CD4-positive, CD25-positive, alpha-beta regulatory T cell (primary cell): ENCODE measurements at regions not wholly inside any gene's neighbourhood (a gene's known extent, or its start where the extent isn't known, plus 50 kb on each side); places are given as distances from the start of the nearest gene placed in this dataset.
A peak's percentile ranks its signal among the peaks of the same experiment; 100 is the strongest.

Source experiments
- ATAC-seq, 2 donors: fragments of 150-1000 bp; cut with Tn5 transposase; one replicate each; pipeline ENCODE4 v1.10.0; 2021; ENCODE audit warnings: low read depth in 2 of 2, moderate number of reproducible peaks in 2 of 2, moderate library complexity in 1 of 2
- DNase-seq, 3 donors: peaks; one replicate each; pipeline versions ENCODE4 v3.0.0 to v3.0.0-alpha.2; 2012 to 2022; ENCODE audit warnings: mixed read lengths in 1 of 3
- H3K27ac ChIP-seq: one replicate; pipeline ENCODE4 v1.7.0; 2013; ENCODE audit warnings: mild to moderate bottlenecking, low read length; ENCODE audit not compliant: insufficient read depth, poor library complexity, severe bottlenecking
- H3K27me3 ChIP-seq: one replicate; pipeline ENCODE4 v1.7.0; 2013; ENCODE audit warnings: low read length; ENCODE audit not compliant: control insufficient read depth, insufficient read depth
- H3K36me3 ChIP-seq: one replicate; pipeline ENCODE4 v1.7.0; 2013; ENCODE audit warnings: mild to moderate bottlenecking, low read length, moderate library complexity; ENCODE audit not compliant: control insufficient read depth, insufficient read depth
- H3K4me1 ChIP-seq: 2 replicates; pipeline ENCODE4 v1.7.0; 2013; ENCODE audit warnings: mild to moderate bottlenecking, low read length; ENCODE audit not compliant: insufficient read depth, control insufficient read depth, poor library complexity, severe bottlenecking
- H3K4me3 ChIP-seq: one replicate; pipeline ENCODE4 v1.7.0; 2013; ENCODE audit warnings: low read depth, mild to moderate bottlenecking, low read length, moderate library complexity
- H3K9me3 ChIP-seq, 2 experiments: 1 replicate in 1 of 2; 2 replicates in 1 of 2; pipeline ENCODE4 v1.7.0; 2013; ENCODE audit warnings: low read length in 2 of 2, mild to moderate bottlenecking in 1 of 2, moderate library complexity in 1 of 2; ENCODE audit not compliant: control insufficient read depth in 2 of 2
- H3K27ac Mint-ChIP-seq, 3 donors: one replicate each; pipeline ENCODE4 v1.8.0; 2020 to 2022; ENCODE audit warnings: mild to moderate bottlenecking in 3 of 3, mixed read lengths in 3 of 3, moderate library complexity in 2 of 3
- H3K27me3 Mint-ChIP-seq: one replicate; pipeline ENCODE4 v1.8.0; 2022; ENCODE audit warnings: mild to moderate bottlenecking, mixed read lengths
- H3K36me3 Mint-ChIP-seq: one replicate; pipeline ENCODE4 v1.8.0; 2020; ENCODE audit warnings: mixed read lengths
- H3K4me1 Mint-ChIP-seq, 4 donors: one replicate each; pipeline ENCODE4 v1.8.0; 2020 to 2022; ENCODE audit warnings: mixed read lengths in 4 of 4, mild to moderate bottlenecking in 1 of 4
- H3K4me3 Mint-ChIP-seq, 4 donors: one replicate each; pipeline ENCODE4 v1.8.0; 2020 to 2022; ENCODE audit warnings: mild to moderate bottlenecking in 4 of 4, mixed read lengths in 4 of 4, moderate library complexity in 3 of 4
- H3K9me3 Mint-ChIP-seq, 7 donors: one replicate each; pipeline ENCODE4 v1.8.0; 2020 to 2022; ENCODE audit warnings: mixed read lengths in 7 of 7, mild to moderate bottlenecking in 3 of 7, moderate library complexity in 2 of 7

DNA sequence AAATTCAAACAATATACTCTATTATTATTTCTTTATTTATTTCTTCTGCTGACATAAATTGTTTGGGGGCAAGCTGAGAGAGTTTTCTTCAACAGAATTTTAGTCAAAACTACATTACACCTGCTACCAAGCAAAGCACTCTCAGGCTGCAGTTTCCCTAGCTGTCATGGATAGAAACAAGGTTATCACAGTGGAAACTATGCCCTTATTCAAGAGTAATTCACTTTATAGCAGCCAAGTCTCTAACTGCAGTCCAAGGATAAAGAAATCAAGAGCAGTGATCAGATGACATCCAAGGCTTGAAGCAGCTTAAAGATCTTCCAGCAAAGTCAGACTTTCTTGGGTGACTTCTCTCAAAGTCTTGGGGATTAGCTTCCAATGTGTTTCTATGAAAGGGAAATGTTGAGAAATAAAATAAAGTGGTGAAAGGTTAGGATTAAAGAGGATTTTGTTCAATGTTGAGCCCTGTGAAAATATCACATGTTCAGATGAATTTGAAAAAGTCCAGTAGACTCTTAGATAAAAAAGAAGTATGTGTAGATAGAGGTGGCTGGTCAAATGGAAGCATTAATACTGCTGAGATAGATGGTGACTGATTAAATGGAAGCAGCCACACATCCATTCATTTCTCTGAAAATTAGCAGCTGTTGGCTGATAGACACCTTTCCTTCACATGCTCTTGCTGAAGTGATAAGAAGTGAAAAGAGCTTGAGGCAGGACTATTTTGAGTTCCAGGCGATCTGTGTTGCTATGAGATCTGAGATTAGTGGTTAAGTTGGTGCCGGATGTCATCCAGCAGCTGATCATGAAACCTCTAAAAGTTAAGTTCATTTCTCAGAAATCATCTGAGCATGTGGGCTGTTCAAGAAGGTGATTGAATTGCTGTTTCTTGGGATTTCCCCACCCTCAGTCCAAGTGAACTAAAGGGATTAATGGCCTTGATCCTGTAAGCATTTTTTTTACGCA is 257.8 kb upstream of the BTG1 start:
- Histone ChIP-seq H3K36me3 (no peaks in the 10 kb centered on the region), H3K27ac (peak overlapping the region; percentile 80), H3K4me3 (peak overlapping the region; percentile 79), H3K27me3 (no peaks in the 10 kb centered on the region), H3K9me3 (no peaks in the 10 kb centered on the region), H3K4me1 (peaks cover 73% of the 10 kb centered on the region)
- H3K4me1 Mint-ChIP-seq = peaks cover 51 to 92% (median 77%) of the 10 kb centered on the region in 4 donors
- no peaks in the 10 kb centered on the region for H3K27me3 Mint-ChIP-seq
- peak overlapping the region; percentile 72 to 94 (median 91) for H3K4me3 Mint-ChIP-seq
- peak; percentile 39 to 97 (median 77) for DNase-seq
- peaks cover 0 to 4% (median 0%) of the 10 kb centered on the region in 7 donors for H3K9me3 Mint-ChIP-seq
- H3K36me3 Mint-ChIP-seq = peaks cover 6% of the 10 kb centered on the region
- ATAC-seq = peak; percentile 86 to 87
- peak overlapping the region; percentile 94 to 98 (median 97) for H3K27ac Mint-ChIP-seq

DNA sequence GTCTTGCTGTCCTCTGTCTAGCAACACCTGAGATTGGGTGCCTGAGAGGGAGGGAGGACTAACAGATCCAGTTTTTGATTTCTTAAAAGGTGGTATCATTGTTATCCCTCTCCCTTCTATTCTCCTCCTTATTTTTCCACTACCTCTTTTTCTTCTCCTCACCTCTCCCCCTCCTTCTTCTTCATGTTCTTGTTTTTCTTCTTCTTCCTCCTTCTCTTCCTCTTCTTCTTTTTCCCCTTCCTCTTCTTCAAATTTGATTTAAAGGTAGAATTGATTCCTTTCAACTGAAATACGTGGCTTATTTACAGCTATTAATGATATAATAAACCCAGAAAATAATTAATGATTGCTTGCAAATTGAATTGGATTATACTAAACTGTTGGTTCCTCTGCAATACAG is 256.8 kb upstream of the BTG1 start:
- Histone ChIP-seq H3K27me3 (no peaks in the 10 kb centered on the region), H3K27ac (peak overlapping the region; percentile 80), H3K4me1 (peaks cover 77% of the 10 kb centered on the region), H3K9me3 (no peaks in the 10 kb centered on the region), H3K36me3 (no peaks in the 10 kb centered on the region), H3K4me3 (peak overlapping the region; percentile 79)
- peaks cover 53 to 92% (median 78%) of the 10 kb centered on the region in 4 donors for H3K4me1 Mint-ChIP-seq
- ATAC-seq (no peak), DNase-seq (no peak)
- H3K27ac Mint-ChIP-seq = peak overlapping the region; percentile 94 to 98 (median 97)
- H3K9me3 Mint-ChIP-seq = peaks cover 0 to 4% (median 0%) of the 10 kb centered on the region in 7 donors
- no peaks in the 10 kb centered on the region for H3K27me3 Mint-ChIP-seq
- H3K36me3 Mint-ChIP-seq = peaks cover 6% of the 10 kb centered on the region
- H3K4me3 Mint-ChIP-seq = peak overlapping the region; percentile 2 to 89 (median 72)

DNA sequence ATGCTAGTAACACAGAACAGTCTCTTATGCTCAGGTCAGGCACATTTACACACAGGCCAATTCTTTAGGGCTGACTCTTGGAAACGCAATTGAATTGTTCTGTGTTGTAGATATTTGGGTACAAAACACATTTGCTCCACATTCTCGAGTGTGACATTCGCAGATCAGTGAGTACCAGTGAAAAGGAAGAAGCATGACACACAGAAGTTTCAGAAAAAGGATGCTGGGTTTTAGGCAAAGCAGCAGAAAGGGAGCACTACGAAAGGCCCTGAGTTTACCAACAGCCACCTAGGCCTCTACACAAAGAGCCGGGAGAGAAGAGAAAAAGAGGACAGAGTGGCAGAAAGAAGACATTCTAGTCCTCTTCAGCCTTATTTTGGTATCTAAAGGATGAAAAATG is 254.4 kb upstream of the BTG1 start:
- H3K27me3 ChIP-seq = no peaks in the 10 kb centered on the region
- Mint-ChIP-seq H3K9me3 (peaks cover 0 to 3% (median 0%) of the 10 kb centered on the region in 7 donors), H3K4me1 (peaks cover 64 to 100% (median 86%) of the 10 kb centered on the region in 4 donors), H3K27ac (peak overlapping the region; percentile 95 to 99 (median 97)), H3K27me3 (no peaks in the 10 kb centered on the region), H3K4me3 (peak overlapping the region; percentile 45 to 65 (median 62)), H3K36me3 (peaks cover 4% of the 10 kb centered on the region)
- H3K36me3 ChIP-seq = no peaks in the 10 kb centered on the region
- no peaks in the 10 kb centered on the region for H3K9me3 ChIP-seq
- peak overlapping the region; percentile 72 for H3K4me3 ChIP-seq
- DNase-seq = peak in 2 of 3 donors; percentile 21 to 65
- H3K4me1 ChIP-seq = peaks cover 97% of the 10 kb centered on the region
- no peak for ATAC-seq
- H3K27ac ChIP-seq = peak overlapping the region; percentile 88

DNA sequence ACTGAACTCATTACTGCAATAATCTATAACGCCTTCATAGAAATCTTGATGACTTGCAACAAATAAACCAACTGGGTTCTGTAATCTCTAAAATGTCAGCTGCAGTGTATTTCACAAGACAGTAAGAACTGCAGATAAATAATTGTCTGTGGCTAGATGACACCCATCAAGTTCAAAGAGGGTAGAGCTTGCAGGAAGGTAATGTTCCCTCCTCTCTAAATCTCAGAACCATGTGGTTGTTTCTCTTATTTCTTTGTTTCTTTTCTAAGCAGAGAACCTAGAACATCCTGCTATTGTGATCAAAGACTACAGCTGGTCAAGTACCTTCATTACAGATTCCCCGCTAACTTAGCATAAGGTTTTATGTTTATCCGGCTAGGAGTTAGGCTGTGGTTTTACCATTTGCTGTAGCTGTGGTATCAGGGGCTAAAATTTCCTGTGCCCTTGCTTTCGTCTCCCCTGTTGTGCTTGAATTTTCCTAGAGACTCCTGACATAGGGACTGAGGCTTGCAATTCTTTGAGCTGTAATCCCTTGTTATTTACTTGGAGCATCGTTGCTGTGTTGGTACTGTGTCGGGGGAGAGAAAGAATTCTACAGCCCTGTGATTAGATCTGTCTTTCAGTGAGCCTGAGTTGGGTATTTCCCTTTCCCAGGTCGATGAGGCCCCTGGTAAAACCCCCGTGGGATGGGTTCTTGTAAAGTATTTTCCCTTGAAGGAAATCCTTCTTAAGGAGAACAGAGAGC is 253.1 kb upstream of the BTG1 start:
- Histone ChIP-seq H3K9me3 (peaks cover 0 to 6% of the 10 kb centered on the region in 2 experiments), H3K27me3 (no peaks in the 10 kb centered on the region), H3K4me1 (peaks cover 91% of the 10 kb centered on the region), H3K4me3 (peak overlapping the region; percentile 72), H3K36me3 (no peaks in the 10 kb centered on the region), H3K27ac (peak overlapping the region; percentile 88)
- DNase-seq (peak; percentile 13 to 94 (median 82)), ATAC-seq (peak; percentile 93 to 94)
- Mint-ChIP-seq H3K27ac (peak overlapping the region; percentile 95 to 99 (median 97)), H3K9me3 (peaks cover 0 to 11% (median 2%) of the 10 kb centered on the region in 7 donors), H3K27me3 (no peaks in the 10 kb centered on the region), H3K4me1 (peaks cover 66 to 99% (median 82%) of the 10 kb centered on the region in 4 donors), H3K36me3 (peaks cover 4% of the 10 kb centered on the region), H3K4me3 (peak overlapping the region; percentile 61 to 73 (median 64))

DNA sequence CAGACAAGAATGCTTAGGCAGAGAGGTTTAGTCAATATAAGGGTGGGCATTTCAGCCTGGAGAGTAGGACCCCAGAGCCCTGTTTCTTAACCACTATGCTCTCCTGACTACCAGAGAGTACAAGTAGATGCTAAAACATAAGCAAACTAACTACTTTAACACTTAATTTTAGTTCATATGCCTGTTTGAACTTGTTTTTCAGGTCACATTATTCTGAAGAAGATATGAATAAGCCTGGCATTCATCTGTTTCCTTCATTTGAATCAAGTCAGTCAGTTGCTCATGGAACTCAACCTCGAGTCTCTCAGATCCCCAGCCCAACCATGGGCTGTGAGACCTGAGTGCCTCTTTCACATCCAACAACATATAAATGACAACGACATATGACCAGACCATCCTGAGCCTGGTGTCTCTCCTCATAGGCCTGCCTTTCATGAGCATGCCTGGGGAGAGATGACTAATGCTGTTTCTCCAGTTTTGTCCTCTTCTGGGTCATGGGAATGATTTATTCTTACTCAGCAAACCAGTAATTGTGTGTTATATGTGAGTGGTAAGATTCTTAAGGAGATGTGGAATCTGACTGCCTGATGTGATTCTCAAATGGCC is 251.1 kb upstream of the BTG1 start:
- Histone ChIP-seq H3K36me3 (no peaks in the 10 kb centered on the region), H3K9me3 (peaks cover 2 to 19% of the 10 kb centered on the region in 2 experiments), H3K27me3 (no peaks in the 10 kb centered on the region), H3K4me3 (peak overlapping the region; percentile 4), H3K27ac (peak overlapping the region; percentile 88), H3K4me1 (peaks cover 71% of the 10 kb centered on the region)
- Mint-ChIP-seq H3K27me3 (no peaks in the 10 kb centered on the region), H3K27ac (peak overlapping the region; percentile 95 to 99 (median 97)), H3K4me1 (peaks cover 60 to 91% (median 69%) of the 10 kb centered on the region in 4 donors), H3K4me3 (peak overlapping the region in 2 of 4 donors; percentile 62 to 79), H3K36me3 (peaks cover 4% of the 10 kb centered on the region), H3K9me3 (peaks cover 0 to 23% (median 3%) of the 10 kb centered on the region in 7 donors)
- DNase-seq (no peak), ATAC-seq (no peak)

DNA sequence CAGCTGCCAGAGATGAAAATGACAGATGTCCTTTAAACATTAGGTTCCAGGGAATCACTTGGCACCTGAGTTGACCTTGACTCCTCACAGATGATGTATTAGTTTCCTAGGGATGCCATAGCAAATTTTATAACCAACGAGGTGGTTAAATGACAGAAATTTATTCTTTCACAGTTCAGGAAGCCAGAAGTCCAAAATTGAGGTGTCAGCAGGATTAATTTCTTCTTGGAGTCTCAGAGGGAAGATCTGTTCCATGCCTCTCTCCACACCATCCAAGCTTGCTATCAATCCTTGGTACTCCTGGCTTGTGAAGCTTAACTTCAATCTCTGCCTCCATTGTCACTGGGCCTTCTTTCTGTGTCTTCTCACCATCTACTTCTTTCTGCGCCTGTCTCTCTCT is 249.7 kb upstream of the BTG1 start:
- H3K9me3 Mint-ChIP-seq = peaks cover 0 to 23% (median 3%) of the 10 kb centered on the region in 7 donors
- peak overlapping the region in 1 of 4 donors; percentile 67 for H3K4me3 Mint-ChIP-seq
- peak overlapping the region; percentile 91 to 97 (median 95) for H3K27ac Mint-ChIP-seq
- Histone ChIP-seq H3K36me3 (no peaks in the 10 kb centered on the region), H3K27me3 (no peaks in the 10 kb centered on the region), H3K27ac (peak overlapping the region; percentile 47), H3K4me1 (peaks cover 56% of the 10 kb centered on the region), H3K4me3 (peak overlapping the region; percentile 14), H3K9me3 (peaks cover 2 to 19% of the 10 kb centered on the region in 2 experiments)
- no peaks in the 10 kb centered on the region for H3K27me3 Mint-ChIP-seq
- ATAC-seq (no peak), DNase-seq (no peak)
- peaks cover 4% of the 10 kb centered on the region for H3K36me3 Mint-ChIP-seq
- peaks cover 54 to 86% (median 57%) of the 10 kb centered on the region in 4 donors for H3K4me1 Mint-ChIP-seq

DNA sequence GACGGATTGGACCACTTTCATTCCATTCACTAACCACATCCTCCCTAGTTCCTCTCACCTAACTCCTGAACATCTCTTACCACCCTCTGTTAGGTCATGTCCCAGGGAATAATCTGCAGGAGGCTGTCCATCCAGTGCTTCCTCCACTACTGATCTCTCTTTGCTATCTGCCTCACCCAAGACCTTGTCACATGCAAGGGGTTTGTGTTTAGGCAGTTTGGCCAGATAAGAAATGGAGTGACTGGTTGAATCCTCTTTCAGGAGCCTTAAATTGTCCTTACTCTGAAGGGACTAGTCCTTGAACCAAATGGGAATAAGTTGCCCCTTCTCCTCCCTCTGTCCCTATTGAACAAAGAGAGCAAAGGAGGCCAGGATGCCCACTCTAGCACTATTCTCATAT is 249.2 kb upstream of the BTG1 start:
- Mint-ChIP-seq H3K4me3 (peak overlapping the region in 2 of 4 donors; percentile 19 to 67), H3K27ac (peak overlapping the region; percentile 86 to 97 (median 91)), H3K9me3 (peaks cover 0 to 23% (median 3%) of the 10 kb centered on the region in 7 donors), H3K36me3 (peaks cover 4% of the 10 kb centered on the region), H3K27me3 (no peaks in the 10 kb centered on the region), H3K4me1 (peaks cover 50 to 81% (median 53%) of the 10 kb centered on the region in 4 donors)
- no peaks in the 10 kb centered on the region for H3K27me3 ChIP-seq
- peaks cover 52% of the 10 kb centered on the region for H3K4me1 ChIP-seq
- H3K27ac ChIP-seq = peak overlapping the region; percentile 47
- DNase-seq (no peak), ATAC-seq (no peak)
- H3K36me3 ChIP-seq = no peaks in the 10 kb centered on the region
- H3K9me3 ChIP-seq = peaks cover 2 to 19% of the 10 kb centered on the region in 2 experiments
- no peak overlapping the region for H3K4me3 ChIP-seq
